ENCODE measurements at regions not wholly inside any gene's neighbourhood (a gene's known extent, or its start where the extent isn't known, plus 50 kb on each side); places are given as distances from the start of the nearest gene placed in this dataset.
"Not testable (repeated sequence)": the region's sequence is repeated elsewhere in the genome, so short reads cannot be mapped to it uniquely, and the experiment has no call there.

- no peak for ATAC-seq
- intact Hi-C loops (cut with DNase I): no loop called here
- Histone ChIP-seq H3K27me3 (no peaks in the 10 kb centered on the region), H3K4me3 (no peak overlapping the region), H3K4me1 (no peaks in the 10 kb centered on the region), H3K27ac (no peak overlapping the region), H3K36me3 (no peaks in the 10 kb centered on the region), H3K9me3 (no peaks in the 10 kb centered on the region)
- TF ChIP-seq CTCF (IDR thresholded peaks at IDR 0.05): no peak
- 73 to 75% methylated on average over 4 of the region's 4 CpGs for WGBS, 2 donors
- no peak for DNase-seq
These were observed 134.2 kb upstream of the LPP start for GRCh38 chr3:188019727-188020126.

- no peaks in the 10 kb centered on the region for H3K9me3 ChIP-seq
- no peak overlapping the region for H3K27ac ChIP-seq
- no peaks in the 10 kb centered on the region for H3K36me3 ChIP-seq
- ATAC-seq (no peak), DNase-seq (no peak)
- H3K27me3 ChIP-seq: no peaks in the 10 kb centered on the region
- no peaks in the 10 kb centered on the region for H3K4me1 ChIP-seq
- no peak for TF ChIP-seq CTCF (IDR thresholded peaks at IDR 0.05)
- WGBS, 2 donors: 85 to 90% methylated on average over 3 of the region's 3 CpGs
- intact Hi-C loops (cut with DNase I): no loop called here
- H3K4me3 ChIP-seq: no peak overlapping the region
These were observed 132.9 kb upstream of the LPP start for GRCh38 chr3:188021041-188021440.

- no peak for TF ChIP-seq CTCF (IDR thresholded peaks at IDR 0.05)
- no peak for ATAC-seq
- WGBS, 2 donors: 79 to 80% methylated on average over 7 of the region's 7 CpGs
- H3K4me3 ChIP-seq: no peak overlapping the region
- intact Hi-C loops (cut with DNase I): no loop called here
- no peaks in the 10 kb centered on the region for H3K27me3 ChIP-seq
- no peaks in the 10 kb centered on the region for H3K9me3 ChIP-seq
- no peaks in the 10 kb centered on the region for H3K36me3 ChIP-seq
- no peaks in the 10 kb centered on the region for H3K4me1 ChIP-seq
- no peak overlapping the region for H3K27ac ChIP-seq
- no peak for DNase-seq
These were observed 132.4 kb upstream of the LPP start for GRCh38 chr3:188021502-188022040.

- DNase-seq; intact Hi-C loops (cut with DNase I); H3K27ac ChIP-seq; H3K27me3 ChIP-seq; H3K36me3 ChIP-seq; H3K4me3 ChIP-seq; ATAC-seq; H3K4me1 ChIP-seq; H3K9me3 ChIP-seq: not testable (repeated sequence)
- WGBS, 2 donors: 82 to 97% methylated on average over 4 of the region's 4 CpGs
These were observed 131.1 kb upstream of the LPP start for GRCh38 chr3:188022902-188023301.

- no peak for ATAC-seq
- H3K27ac ChIP-seq: no peak overlapping the region
- intact Hi-C loops (cut with DNase I): no loop called here
These were observed 128.4 kb upstream of the LPP start for GRCh38 chr3:188025555-188025954.

More at GRCh38 chr3:188025555-188025954, 128.4 kb upstream of the LPP start:
- TF ChIP-seq CTCF (IDR thresholded peaks at IDR 0.05): no peak
- WGBS, 2 donors: 87% methylated on average over 6 of the region's 6 CpGs
- Histone ChIP-seq H3K27me3 (no peaks in the 10 kb centered on the region), H3K9me3 (no peaks in the 10 kb centered on the region), H3K36me3 (no peaks in the 10 kb centered on the region), H3K4me1 (peaks cover 0 to 4% (median 0%) of the 10 kb centered on the region in 9 donors), H3K4me3 (no peak overlapping the region)
- no peak for DNase-seq
